Heart left ventricle (tissue), 13 donors: ENCODE measurements at regions not wholly inside any gene's neighbourhood (a gene's known extent, or its start where the extent isn't known, plus 50 kb on each side); places are given as distances from the start of the nearest gene placed in this dataset.

Experiments used
- CTCF ChIP-seq, 12 donors: fragments of 200-600 bp; sonication (generic) in 4 of 12; IDR thresholded peaks; one replicate each; pipeline versions ENCODE4 v1.5.0 to v1.8.0; 2018 to 2022; ENCODE audit warnings: antibody characterized with exemption in 12 of 12, mild to moderate bottlenecking in 5 of 12
- POLR2A ChIP-seq, 2 donors: fragments of 450-650 bp; IDR thresholded peaks; one replicate each; pipeline ENCODE4 v1.6.1; 2017; ENCODE audit warnings: antibody characterized with exemption in 2 of 2, mild to moderate bottlenecking in 2 of 2, moderate library complexity in 2 of 2
- donor health status: ischemic (EF 13 %, LVEDD 7.1; RV severe dilation, severe dysfunction).
- donor health status: DM: no; HTN: yes; CAD: no.
- donor health status: DM: no; HTN: no; CAD: no.
- donor health status: ischemic (EF 25% LVEDD 6.9; RV normal size, moderate dysfunction).
- donor health status: ischemic (EF 25% LVEDD 5.7; RV mildly dilated, moderate dysfunction).
- donor health status: ischemic (EF 35%, LVEDD 5.7; RV mildly dilated, moderate dysfunction).
- donor health status: nonischemic (EF 11% LVEDD 7.7; RV severe dilation, severe dysfunction).
- donor health status: DM: yes; HTN: yes; CAD: no.
- donor health status: PGD.
- donor health status: ischemic (EF 29% LVEDD 5.4; RV normal size, mild dysfunction).
- donor health status: nonischemic (EF 23%, LVEDD 6.1; RV moderate dilation, normal function).

- TF ChIP-seq POLR2A (IDR thresholded peaks at IDR 0.05) (no peak), CTCF (IDR thresholded peaks at IDR 0.05) (no peak)
Observed at GRCh38 chr7:142377567-142377966, 119.7 kb upstream of the PRSS58 start.
